IMR-90 (cell line): ENCODE measurements at regions not wholly inside any gene's neighbourhood (a gene's known extent, or its start where the extent isn't known, plus 50 kb on each side); places are given as distances from the start of the nearest gene placed in this dataset.

Experiments
- ATAC-seq: fragments of 200-7000 bp; cut with Tn5 transposase; 2 replicates; pipeline ENCODE4 v1.9.1; 2020; ENCODE audit warnings: low read depth, mild to moderate bottlenecking, moderate library complexity
- BruUV-seq: library from RNA; stranded (reverse); fragments of 400-500 nt; replicated peaks from 2 replicates; lab custom pipeline; 2021; lab: Mats Ljungman, UMichigan
- CTCF ChIA-PET: fragments of 300-600 bp; formaldehyde crosslinking; extraction: SDS; loops from one replicate; lab custom pipeline; 2021; ENCODE audit warnings: antibody characterized with exemption; lab: Yijun Ruan, JAX
- POLR2A ChIA-PET: fragments of 300-600 bp; sonication (Branson Sonifier 250); formaldehyde crosslinking; loops from one replicate; lab custom pipeline; 2022; ENCODE audit warnings: antibody characterized with exemption; ENCODE audit not compliant: unreplicated experiment; lab: Charles Lee
- DNase-seq: peaks from one replicate; pipeline ENCODE4 v3.0.0; 2013
- H2AFZ ChIP-seq: replicated peaks from 2 replicates; pipeline ENCODE3; 2013; ENCODE audit warnings: low read length, mild to moderate bottlenecking; ENCODE audit not compliant: poor library complexity
- H2AK5ac ChIP-seq: 2 replicates; pipeline ENCODE4 v1.6.1; 2013; ENCODE audit warnings: low read depth, low read length, inconsistent platforms
- H2AK9ac ChIP-seq: replicated peaks from 2 replicates; pipeline ENCODE3; 2013; ENCODE audit warnings: mild to moderate bottlenecking, low read depth, low read length, moderate library complexity; ENCODE audit not compliant: poor library complexity
- H2BK120ac ChIP-seq: 2 replicates; pipeline ENCODE4 v1.6.1; 2013; ENCODE audit warnings: low read depth, low read length, inconsistent platforms
- H2BK15ac ChIP-seq: 3 replicates; pipeline ENCODE4 v1.6.1; 2013; ENCODE audit warnings: low read depth, low read length, inconsistent platforms
- H2BK20ac ChIP-seq: 2 replicates; pipeline ENCODE4 v1.6.1; 2013; ENCODE audit warnings: low read depth, mild to moderate bottlenecking, inconsistent platforms, low read length, moderate library complexity
- H2BK5ac ChIP-seq: 2 replicates; pipeline ENCODE4 v1.6.1; 2013; ENCODE audit warnings: mild to moderate bottlenecking, low read depth, low read length, inconsistent platforms; ENCODE audit not compliant: poor library complexity, severe bottlenecking
- H3K14ac ChIP-seq: replicated peaks from 2 replicates; pipeline ENCODE4 v1.6.1; 2013; ENCODE audit warnings: low read depth, low read length, inconsistent platforms
- H3K18ac ChIP-seq: 2 replicates; pipeline ENCODE4 v1.6.1; 2013; ENCODE audit warnings: low read depth, low read length, control low read depth
- H3K23ac ChIP-seq: 2 replicates; pipeline ENCODE4 v1.6.1; 2013; ENCODE audit warnings: low read depth, low read length, inconsistent platforms
- H3K27ac ChIP-seq: 2 replicates; pipeline ENCODE4 v1.5.1; 2013; ENCODE audit warnings: mild to moderate bottlenecking, control low read depth, low read length; ENCODE audit not compliant: insufficient read depth
- H3K27me3 ChIP-seq: 2 replicates; pipeline ENCODE4 v1.6.1; 2013; ENCODE audit warnings: low read length; ENCODE audit not compliant: control insufficient read depth, insufficient read depth
- H3K36me3 ChIP-seq: 2 replicates; pipeline ENCODE4 v1.6.1; 2013; ENCODE audit warnings: low read length, mixed read lengths; ENCODE audit not compliant: control insufficient read depth, insufficient read depth
- H3K4ac ChIP-seq: 2 replicates; pipeline ENCODE4 v1.6.1; 2013; ENCODE audit warnings: low read depth, low read length, inconsistent platforms
- H3K4me1 ChIP-seq: 2 replicates; pipeline ENCODE4 v1.6.1; 2013; ENCODE audit warnings: low read length, mixed read lengths; ENCODE audit not compliant: control insufficient read depth, insufficient read depth
- H3K4me2 ChIP-seq: 2 replicates; pipeline ENCODE4 v1.6.1; 2013; ENCODE audit warnings: low read depth, mild to moderate bottlenecking, control low read depth, low read length, moderate library complexity
- H3K4me3 ChIP-seq: 2 replicates; pipeline ENCODE4 v1.5.1; 2013; ENCODE audit warnings: low read depth, mild to moderate bottlenecking, control low read depth, low read length, moderate library complexity; ENCODE audit not compliant: insufficient read depth
- H3K56ac ChIP-seq: 2 replicates; pipeline ENCODE4 v1.6.1; 2013; ENCODE audit warnings: low read length, inconsistent platforms; ENCODE audit not compliant: insufficient read depth; ENCODE audit errors: extremely low read depth
- H3K79me1 ChIP-seq, 2 experiments: 2 replicates each; pipeline ENCODE4 v1.6.1; 2013; ENCODE audit warnings: low read length in 2 of 2, inconsistent platforms in 1 of 2, low read depth in 1 of 2
- H3K9ac ChIP-seq: 2 replicates; pipeline ENCODE4 v1.6.1; 2013; ENCODE audit warnings: low read depth, low read length, control low read depth
- H3K9me1 ChIP-seq: 2 replicates; pipeline ENCODE4 v1.6.1; 2013; ENCODE audit warnings: low read length, inconsistent platforms; ENCODE audit not compliant: insufficient read depth
- H3K9me3 ChIP-seq: 2 replicates; pipeline ENCODE4 v1.6.1; 2013; ENCODE audit warnings: low read length; ENCODE audit not compliant: control insufficient read depth, insufficient read depth
- H4K20me1 ChIP-seq: 2 replicates; pipeline ENCODE4 v1.6.1; 2013; ENCODE audit warnings: low read length, inconsistent platforms; ENCODE audit not compliant: insufficient read depth
- H4K5ac ChIP-seq: 2 replicates; pipeline ENCODE4 v1.6.1; 2013; ENCODE audit warnings: mild to moderate bottlenecking, low read depth, low read length, control low read depth
- H4K8ac ChIP-seq, 2 experiments: 2 replicates each; pipeline ENCODE4 v1.6.1; 2013; ENCODE audit warnings: low read depth in 2 of 2, low read length in 2 of 2, control low read depth in 1 of 2, inconsistent platforms in 1 of 2
- H4K91ac ChIP-seq: 2 replicates; pipeline ENCODE4 v1.6.1; 2013; ENCODE audit warnings: low read depth, low read length, inconsistent platforms; ENCODE audit not compliant: insufficient read depth
- BHLHE40 ChIP-seq: fragments of 150-350 bp; IDR thresholded peaks from 2 replicates; pipeline ENCODE4 v1.6.1; 2016; ENCODE audit warnings: mild to moderate bottlenecking, low read depth, low read length
- POLR2A ChIP-seq: IDR thresholded peaks from 2 replicates; pipeline ENCODE4 v1.6.1; 2012; ENCODE audit warnings: mild to moderate bottlenecking, low read depth, low read length
- WGBS, 2 experiments: methylation state at CpG; one replicate each; pipeline versions ENCODE4 v1.1.5 to v1.1.7; 2013; ENCODE audit warnings: missing lambda C conversion rate in 2 of 2; ENCODE audit not compliant: insufficient read length in 1 of 2; ENCODE audit errors: extremely low coverage in 2 of 2; 5-methylcytosine and 5-hydroxymethylcytosine counted together
- dilution Hi-C: fragments of 300-500 bp; cut with HindIII; formaldehyde crosslinking; loops from one replicate; pipeline ENCODE4 v1.14.3; 2018; ENCODE audit warnings: low sequenced_read_pairs; ENCODE audit not compliant: unreplicated experiment
- in situ Hi-C: fragments of 300-500 bp; cut with MboI; formaldehyde crosslinking; loops from 3 replicates; pipeline ENCODE4 v1.14.3; 2019; ENCODE audit warnings: low sequenced_read_pairs, inconsistent platforms, mixed read lengths
- intact Hi-C: fragments of 100-400 bp; cut with micrococcal nuclease; formaldehyde crosslinking; loops from 2 replicates; pipeline ENCODE4 v1.10.0; 2022

DNA sequence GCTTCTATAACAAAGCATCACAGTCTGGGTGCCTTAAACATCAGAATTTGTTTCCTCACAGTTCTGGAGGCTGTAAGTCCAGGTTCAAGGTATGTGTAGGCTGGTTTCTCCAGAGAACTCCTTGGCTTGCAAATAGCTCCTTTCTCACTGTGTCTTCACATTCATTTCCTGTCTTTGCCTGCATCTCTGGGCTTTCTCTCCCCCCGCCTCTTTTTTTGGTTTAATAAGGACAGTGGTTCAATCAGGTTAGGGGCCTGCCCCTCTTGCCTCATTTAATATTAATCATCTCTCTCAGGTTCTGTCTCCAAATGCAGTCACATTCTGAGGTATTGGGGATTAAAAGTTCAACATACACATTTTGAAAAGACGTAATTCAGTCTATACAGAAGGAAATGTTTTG is 225.5 kb upstream of the ATP10B start:
- Histone ChIP-seq H4K8ac (no peak overlapping the region), H3K27ac (no peak overlapping the region), H3K36me3 (no peaks in the 10 kb centered on the region), H2BK5ac (no peak overlapping the region), H3K4me3 (no peak overlapping the region), H3K79me1 (no peaks in the 10 kb centered on the region), H4K5ac (no peak overlapping the region), H2AFZ (no peak overlapping the region), H3K23ac (no peak overlapping the region), H3K18ac (no peak overlapping the region), H4K91ac (no peak overlapping the region), H3K9me3 (0 out of 2 replicates have a peak, but pooled peaks cover 2% of the 10 kb centered on the region), H3K4ac (no peak overlapping the region), H2BK120ac (no peak overlapping the region), H4K20me1 (no peaks in the 10 kb centered on the region), H3K56ac (no peak overlapping the region), H3K4me2 (no peak overlapping the region), H2BK20ac (no peak overlapping the region), H3K14ac (no peak overlapping the region), H3K4me1 (no peaks in the 10 kb centered on the region), H3K27me3 (no peaks in the 10 kb centered on the region), H2AK9ac (no peak overlapping the region), H3K9ac (no peak overlapping the region), H2AK5ac (no peak overlapping the region), H2BK15ac (no peak overlapping the region), H3K9me1 (no peaks in the 10 kb centered on the region)
- WGBS, 2 experiments, result no CpG with 5 or more reads among the region's 2 CpGs
- no TSS peak for BruUV-seq
- dilution Hi-C loops (no loop called here), intact Hi-C loops (no loop called here), in situ Hi-C loops (no loop called here)
- TF ChIP-seq POLR2A (no peak), BHLHE40 (no peak)
- POLR2A ChIA-PET, result no interaction called here
- DNase-seq (no peak), ATAC-seq (no peak)
- CTCF ChIA-PET, result no interaction called here
